HUDEP-2 (cell line): ENCODE measurements at regions not wholly inside any gene's neighbourhood (a gene's known extent, or its start where the extent isn't known, plus 50 kb on each side); places are given as distances from the start of the nearest gene placed in this dataset.
A peak's percentile ranks its signal among the peaks of the same experiment; 100 is the strongest.
"Not testable (repeated sequence)": the region's sequence is repeated elsewhere in the genome, so short reads cannot be mapped to it uniquely, and the experiment has no call there.

Source experiments
- DNase-seq, 76 experiments: peaks; one replicate each; lab custom pipeline; 2025; ENCODE audit not compliant: unreplicated experiment in 76 of 76; lab: John Stamatoyannopoulos, UW

DNA sequence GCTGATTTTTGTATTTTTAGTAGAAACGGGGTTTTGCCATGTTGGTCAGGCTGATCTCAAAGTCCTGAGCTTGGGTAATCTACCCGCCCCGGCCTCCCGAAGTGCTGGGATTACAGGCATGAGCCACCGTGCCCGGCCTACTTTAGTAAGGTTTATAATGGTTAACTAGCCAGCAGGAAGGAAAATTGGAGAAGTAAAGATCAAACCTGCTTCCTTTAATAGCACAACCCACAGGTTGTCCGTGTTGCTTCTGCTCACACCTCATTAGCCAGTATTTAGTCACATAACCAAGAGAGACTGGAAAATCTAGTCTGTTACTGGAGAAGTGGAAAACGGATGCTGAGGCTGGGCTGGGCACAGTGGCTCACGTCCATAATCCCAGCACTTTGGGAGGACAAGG lies 51.9 kb upstream of the TBL1XR1 start:
- DNase-seq = no peak

DNA sequence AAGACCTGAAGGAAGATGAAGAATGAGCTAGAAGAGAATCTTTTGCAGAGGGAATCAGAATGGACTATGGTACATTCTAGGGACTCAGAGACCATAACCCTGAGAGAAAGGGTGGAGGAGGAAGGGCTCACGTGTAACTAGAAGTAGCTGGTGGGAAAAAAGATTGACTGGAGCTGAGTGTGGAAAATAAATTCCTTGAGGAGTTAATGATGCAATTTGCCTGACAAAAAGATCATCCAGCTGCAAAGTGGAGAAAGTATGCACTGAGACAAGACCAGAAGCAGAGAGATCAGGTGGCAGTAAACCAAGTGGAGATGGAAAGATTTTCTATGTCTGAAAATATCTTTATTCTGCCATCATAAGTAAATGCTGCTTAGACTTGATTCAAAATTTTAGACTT lies 52.9 kb upstream of the TBL1XR1 start:
- no peak for DNase-seq

DNA sequence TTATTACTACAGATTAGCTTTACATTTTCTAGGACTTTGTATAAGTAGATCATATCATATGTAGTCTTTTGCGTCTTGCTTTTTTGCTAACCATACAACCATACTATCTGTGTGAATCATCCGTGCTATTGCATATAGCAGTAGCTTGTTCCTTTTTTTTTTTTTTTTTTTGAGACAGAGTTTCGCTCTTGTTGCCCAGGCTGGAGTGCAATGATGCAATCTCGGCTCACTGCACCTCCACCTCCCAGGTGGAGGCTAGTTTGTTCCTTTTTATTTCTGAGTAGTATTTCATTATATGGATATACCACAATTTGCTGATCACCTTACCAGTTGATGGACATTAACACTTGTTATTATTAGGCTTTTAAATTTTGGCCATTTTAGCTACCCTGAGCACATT lies 54.5 kb upstream of the TBL1XR1 start:
- DNase-seq = no peak

DNA sequence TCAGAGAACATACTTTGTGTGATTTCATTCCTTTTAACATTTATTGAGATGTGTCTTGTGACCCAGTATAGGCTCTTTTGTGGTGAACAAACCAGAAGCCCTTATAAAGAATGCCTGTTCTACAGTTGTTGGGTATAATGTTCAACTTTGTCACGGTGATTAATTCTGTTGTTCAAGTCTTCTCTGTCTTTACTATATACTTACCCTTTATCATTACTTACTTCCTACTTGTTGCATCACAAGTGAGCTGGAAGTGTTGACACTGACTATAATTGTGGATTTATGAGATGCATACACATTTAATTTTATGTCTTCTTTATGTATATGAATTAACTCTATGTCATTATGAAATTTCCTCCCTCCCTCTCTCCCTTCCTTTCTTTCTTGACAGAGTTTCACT lies 59.7 kb upstream of the TBL1XR1 start:
- DNase-seq = no peak

DNA sequence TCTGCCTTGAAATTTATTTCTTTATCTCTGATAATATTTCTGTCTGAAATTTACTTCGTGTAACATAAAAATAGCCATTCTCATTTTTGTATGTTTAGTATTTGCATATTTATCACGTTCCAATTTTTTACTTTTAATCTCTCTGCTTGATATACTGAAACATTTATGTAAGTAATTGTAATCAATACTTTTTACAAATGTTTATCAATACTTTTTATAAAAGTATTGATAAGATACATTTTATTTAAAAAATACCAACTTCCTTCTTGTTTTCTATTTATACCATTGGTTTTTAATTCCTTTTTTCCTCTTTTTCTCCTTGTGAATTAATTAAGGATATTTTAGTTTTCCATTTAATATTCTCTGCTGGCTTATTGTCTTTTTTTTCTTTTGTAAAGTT lies 60.3 kb upstream of the TBL1XR1 start:
- DNase-seq = no peak

DNA sequence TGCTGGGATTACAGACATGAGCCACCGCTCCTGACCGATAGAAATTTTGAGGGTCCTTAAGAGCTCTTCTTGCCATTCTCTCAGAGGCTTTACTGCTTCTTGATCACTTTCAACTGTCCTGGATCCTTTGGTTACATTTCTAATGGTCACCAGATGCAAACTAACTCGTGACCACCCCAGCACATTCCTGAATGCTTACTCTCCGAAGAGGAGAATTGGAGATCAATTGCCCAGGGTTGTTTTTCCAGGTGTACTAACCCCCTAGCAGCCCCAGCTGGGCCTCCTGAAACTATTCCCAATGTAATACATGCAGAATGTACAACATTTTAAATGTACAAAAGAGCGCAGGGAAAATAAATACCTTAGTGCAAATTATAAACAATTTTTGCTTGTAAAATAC lies 65.1 kb upstream of the TBL1XR1 start:
- no peak for DNase-seq

DNA sequence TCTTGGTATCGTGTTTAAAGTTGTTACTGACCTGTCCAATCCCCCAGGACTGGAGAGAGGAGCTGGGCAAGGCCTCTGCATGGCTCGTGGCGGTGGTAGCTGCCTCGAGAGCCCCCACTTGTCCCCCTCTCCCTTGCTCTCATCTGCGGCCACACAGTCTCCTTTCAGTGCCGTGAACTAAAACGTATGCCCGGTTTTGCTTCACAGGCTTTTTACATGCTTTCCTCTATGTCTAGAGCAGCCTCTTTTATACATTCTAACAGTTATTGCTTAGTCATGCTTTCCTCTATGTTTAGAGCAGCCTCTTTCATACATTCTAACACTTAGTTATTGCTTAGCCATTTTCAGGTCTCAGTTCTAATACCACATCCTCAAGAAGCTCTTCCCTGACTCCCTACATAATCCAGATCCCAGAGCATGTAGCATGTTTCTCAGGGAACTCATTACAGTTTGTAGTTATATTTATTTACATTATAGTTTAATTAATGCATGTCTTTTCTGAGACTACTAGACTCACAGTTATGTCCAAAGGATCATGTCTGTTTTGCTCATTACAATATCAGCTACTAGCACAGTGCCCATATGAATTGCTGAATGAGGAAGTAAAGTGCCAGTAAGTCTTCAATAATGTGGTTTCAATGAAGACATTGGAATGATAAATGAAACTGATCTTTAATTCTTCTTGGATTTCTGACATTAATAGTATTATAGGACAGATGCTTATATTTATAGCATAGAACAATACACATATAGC lies 66.5 kb upstream of the TBL1XR1 start:
- DNase-seq = peak in 1 of 76 experiments; percentile 5

DNA sequence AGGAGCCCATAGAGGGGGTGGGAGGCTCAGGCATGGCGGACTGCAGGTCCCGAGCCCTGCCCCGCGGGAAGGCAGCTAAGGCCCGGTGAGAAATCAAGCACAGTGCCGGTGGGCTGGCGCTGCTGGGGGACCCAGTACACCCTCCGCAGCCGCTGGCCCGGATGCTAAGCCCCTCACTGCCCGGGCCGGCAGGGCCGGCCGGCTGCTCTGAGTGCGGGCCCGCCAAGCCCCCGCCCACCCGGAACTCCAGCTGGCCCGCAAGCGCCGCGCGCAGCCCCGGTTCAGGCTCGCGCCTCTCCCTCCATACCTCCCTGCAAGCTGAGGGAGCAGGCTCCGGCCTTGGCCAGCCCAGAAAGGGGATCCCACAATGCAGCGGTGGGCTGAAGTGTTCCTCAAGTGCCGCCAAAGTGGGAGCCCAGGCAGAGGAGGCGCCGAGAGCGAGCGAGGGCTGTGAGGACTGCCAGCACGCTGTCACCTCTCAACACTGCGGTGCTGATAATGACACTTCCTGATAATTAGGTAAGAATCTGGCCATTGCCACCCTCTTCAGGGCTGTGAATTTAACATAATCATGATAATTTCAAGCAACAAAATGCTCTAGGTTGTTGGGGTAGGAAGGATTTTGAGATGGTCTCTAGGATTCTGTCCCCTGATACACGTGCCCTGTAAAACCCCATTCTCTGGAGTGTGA lies 74.7 kb upstream of the TBL1XR1 start:
- DNase-seq = not testable (repeated sequence)

DNA sequence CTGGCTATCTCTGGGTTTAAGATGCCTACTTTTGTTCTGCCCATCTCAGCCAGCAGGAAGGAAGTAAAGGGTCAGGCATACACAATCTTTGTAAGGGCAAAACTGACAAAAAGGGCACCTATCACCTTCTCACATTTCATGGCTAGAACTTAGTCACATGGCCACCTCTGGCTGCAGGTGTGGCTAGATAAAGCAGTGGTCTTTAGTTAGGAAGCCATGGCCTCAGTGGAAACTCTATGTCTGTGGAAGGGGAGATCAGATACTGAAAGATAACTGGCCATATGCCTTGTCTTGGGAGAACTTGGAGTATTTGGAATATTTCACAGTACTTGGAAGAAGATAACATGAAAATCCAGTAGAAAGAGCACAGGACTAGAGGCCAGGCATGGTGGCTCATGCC lies 80.7 kb upstream of the TBL1XR1 start:
- DNase-seq = no peak

DNA sequence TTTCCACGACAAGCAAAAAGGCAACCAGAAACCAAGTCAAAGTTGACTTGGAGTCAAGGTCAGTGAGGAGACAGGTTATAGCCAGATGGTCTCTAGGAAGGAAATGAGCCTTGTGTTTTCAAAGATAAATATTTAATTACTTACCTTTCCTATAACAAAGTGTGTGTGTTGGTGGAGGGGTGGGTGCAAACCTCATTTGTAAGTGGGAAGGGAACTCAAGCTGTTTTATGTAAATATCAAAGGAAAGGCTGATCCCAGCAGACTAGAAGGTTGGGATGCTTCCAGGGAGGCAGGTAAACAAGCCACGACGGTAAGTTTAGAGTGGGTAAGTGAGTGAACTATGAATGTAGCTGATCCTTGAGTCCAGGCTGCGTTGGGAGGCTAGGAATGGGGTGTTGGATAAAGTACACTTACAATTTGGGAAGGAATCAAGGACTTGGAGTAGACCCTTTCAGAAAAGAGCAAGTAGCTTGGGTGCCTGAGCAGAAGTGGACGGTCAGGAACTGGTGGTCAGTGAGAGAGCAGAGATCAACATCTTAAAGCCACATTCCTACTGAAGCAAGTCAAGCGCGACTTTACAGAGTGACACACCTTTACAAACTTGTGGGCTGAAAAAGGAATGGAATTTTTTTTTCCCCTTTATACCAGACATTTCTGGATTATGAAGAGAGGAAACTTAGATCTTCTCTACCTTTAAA lies 82.0 kb upstream of the TBL1XR1 start:
- no peak for DNase-seq

DNA sequence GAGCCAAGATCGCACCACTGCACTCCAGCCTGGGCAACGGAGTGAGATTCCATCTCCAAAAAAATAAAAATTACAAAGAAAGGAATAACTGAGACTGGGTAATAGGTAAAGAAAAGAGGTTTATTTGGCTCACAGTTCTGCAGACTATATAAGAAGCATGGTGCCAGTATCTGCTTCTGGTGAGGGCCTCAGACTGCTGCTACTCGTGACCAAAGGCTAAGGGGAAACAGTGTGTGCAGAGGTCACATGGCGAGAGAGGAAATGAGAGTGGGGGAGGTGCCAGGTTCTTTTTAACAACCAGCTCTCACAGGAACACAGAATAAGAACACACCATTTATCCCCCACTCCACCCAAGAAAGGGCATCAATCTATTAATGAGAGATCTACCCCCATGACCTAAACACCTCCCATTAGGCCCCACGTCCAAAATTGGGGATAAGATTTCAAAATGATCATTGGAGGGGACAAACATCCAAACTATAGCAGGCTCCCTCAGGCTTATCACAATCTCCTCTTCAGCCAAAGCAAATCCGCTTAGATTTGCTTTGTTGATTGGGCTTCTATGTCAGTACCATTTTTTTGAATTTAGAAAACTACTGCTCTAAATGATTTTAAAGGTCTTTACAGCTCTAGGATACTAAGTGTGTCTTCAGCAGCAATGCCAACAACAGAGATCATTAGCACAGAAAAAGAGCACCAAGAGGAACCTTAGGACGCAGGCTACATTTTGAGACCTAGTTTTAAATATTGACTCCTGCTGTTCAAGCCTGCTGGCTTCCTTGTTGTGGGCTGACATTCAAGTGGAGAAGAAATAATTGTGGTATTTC lies 84.2 kb upstream of the TBL1XR1 start:
- no peak for DNase-seq

DNA sequence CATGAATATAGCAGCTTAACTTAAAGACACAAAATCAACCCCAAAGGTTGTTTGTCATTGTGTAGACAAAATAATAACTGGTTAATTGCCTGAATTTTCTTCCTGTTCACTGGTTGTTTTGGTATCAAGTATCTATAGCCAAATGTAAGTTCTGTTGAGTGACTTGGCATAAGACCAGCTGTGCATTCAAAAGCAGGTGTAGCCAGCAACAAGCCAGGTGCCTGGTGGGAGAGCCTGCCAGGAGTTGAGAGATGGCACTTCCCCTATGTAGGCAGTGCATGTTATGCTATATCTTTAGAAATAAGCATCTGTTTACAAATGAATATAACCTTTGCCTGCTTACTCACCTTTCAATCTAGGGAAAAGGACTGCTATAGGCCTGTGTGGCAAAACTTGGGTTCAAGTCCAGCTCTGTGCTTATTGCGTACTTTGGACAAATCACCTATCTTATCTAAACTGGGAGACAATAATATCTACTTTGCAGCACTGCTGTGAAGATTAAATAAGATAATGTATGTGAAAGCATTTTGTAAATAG lies 84.9 kb upstream of the TBL1XR1 start:
- DNase-seq = no peak

DNA sequence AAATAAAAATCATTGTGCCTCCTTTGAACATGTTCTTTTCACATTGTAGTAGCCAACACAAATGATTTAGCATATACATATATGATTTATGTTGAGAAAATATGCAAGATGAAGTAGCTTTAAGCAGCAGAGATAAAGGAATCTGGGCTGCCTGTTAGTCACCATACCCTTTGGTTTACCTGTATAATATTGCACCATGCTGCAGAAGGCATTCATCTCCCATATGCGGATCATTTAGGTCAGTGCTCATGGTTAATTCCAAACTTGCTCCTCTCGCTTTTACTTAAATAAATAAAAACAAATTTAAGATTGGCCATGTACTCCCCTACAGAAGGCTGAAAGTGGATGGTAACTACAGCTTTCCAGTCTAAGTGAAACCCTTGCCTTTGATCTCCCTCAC lies 86.7 kb upstream of the TBL1XR1 start:
- DNase-seq = no peak

DNA sequence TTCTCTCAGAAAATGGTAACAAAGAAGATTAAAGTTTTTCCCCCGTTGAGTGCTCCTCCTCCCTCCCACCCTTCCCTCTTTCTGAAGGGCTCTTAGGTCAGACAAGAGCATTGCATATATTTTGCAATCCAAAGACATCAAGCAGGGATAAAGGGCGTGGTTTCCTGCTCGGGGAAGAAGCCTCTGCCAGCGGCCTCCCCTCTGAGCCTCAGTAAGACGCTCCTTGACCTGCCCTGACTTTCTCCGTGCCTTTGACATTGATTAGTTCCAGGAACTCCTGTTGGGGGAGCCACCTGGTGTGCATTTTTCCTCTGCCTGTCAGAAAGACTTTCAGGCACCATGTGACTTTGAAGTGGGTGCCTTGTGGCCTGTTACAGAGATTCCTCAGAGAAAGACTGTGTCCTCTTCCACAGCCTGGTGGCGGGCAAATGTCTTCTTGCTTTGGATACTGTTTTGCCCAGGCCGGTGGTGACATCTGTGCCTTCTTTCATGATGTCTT lies 87.2 kb upstream of the TBL1XR1 start:
- DNase-seq = peak in 2 of 76 experiments; percentile 2 to 10

DNA sequence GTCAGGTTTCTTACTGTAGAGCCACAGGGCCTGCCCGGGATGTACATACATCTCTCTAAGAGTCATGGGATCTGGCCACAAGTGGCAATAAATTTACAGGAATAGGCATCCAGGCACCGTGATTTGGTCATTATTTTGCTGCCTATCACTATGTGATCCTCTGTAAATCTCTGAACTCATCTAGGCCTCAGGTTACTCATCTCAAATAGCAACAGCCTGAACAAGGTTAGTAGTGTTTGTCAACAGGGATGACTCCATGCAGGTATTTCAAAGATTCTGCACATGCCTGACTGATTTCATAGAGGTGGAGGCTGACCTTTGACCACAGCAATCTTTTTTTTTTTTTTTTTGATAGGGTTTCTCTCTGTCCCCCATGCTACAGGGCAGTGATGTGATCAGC lies 88.8 kb upstream of the TBL1XR1 start:
- DNase-seq = no peak

DNA sequence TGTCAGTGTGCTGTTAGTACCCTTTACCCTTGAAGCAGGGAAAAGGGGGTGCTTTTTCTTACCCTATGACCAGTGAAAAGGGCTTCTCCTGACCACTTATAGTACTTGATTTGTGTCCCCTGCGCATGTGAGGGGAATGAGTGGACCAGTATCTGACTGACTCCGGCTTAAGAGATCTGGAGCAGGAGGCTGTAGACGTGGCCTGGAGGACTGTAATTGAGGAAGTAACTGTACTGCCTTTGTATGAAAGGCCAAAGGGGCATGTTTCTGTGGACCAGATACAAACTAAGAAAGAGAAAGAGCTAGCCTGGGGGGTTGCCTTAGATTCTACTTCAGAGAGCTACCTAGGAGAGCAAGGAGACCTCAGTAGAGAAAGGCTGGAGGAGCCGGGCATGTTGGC lies 89.9 kb upstream of the TBL1XR1 start:
- no peak for DNase-seq

DNA sequence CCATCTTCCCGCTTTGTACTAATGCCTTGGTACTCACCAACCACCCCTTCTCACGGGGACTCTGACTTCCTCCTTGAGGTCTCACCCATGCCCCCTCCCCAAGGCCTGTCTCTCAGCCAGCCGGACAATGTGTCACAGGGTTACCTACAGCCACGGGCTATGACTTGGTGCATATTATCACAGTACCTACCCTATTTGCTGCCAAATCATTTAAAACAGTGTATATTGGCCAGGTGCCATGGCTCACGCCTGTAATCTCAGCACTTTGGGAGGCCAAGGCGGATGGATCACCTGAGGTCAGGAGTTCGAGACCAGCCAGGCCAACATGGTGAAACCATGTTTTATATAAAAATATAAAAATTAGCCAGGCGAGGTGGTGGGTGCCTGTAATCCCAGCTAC lies 93.4 kb upstream of the TBL1XR1 start:
- no peak for DNase-seq

DNA sequence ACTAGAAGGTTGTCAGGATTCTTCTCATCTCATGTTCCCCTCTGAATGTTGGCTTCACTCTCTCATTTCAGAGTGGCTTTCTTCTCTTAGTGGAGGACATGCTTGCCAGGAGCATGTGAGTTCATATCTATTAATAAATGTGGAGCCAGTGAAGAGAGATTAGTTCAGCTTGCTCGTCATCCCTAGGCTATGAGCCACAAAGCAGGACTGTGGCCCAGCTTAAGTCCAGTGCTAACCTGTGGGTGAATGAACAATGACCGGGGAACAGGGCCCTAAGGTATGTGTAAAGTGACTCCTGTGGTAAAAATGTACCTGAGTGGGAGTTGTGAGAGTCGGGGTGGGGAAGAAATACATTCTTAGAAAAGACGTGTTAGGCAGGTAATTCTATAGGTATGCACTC lies 96.9 kb upstream of the TBL1XR1 start:
- DNase-seq = no peak

DNA sequence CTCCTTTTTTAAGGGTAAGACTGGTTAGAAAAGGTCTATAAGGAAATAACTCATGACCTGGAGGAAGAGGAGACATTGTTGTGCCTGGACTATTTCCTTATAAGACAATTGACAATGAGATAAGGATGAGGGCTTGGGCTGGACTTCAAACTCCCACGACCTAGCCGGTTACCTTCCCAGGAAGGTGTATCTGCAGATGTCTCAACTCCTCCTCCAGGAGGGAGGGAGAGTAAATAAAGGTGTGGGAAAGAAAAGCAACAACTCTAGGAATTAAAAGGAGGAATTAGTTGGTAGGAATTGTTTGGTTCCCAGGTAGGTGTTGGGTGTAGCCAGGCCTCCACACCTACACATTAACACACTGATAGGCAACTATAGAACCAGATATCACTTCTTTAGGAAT lies 97.8 kb upstream of the TBL1XR1 start:
- no peak for DNase-seq

DNA sequence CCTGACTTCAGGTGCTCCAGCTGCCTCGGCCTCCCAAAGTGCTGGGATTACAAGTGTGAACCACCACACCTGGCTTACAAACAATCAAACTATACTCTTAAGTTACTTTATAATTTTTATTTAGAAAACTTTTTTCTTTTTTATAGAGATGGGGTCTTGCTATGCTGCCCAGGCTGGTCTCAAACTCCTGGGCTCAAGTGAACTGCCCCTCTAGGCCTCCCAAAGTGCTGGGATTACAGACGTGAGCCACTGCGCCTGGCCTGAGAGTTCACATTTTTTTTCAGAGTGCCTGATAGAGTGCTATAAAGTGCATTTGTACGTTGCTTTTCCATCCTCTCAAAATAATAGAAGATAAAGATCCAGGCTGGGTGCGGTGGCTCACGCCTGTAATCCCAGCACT lies 102.0 kb upstream of the TBL1XR1 start:
- DNase-seq = no peak
